B cell (primary cell): ENCODE measurements at regions not wholly inside any gene's neighbourhood (a gene's known extent, or its start where the extent isn't known, plus 50 kb on each side); places are given as distances from the start of the nearest gene placed in this dataset.
"Not testable (repeated sequence)": the region's sequence is repeated elsewhere in the genome, so short reads cannot be mapped to it uniquely, and the experiment has no call there.

Experiments
- ATAC-seq: fragments of 200-7000 bp; cut with Tn5 transposase; one replicate; pipeline ENCODE4 v1.10.0; 2021; ENCODE audit warnings: low read depth, mild to moderate bottlenecking, moderate number of reproducible peaks, moderate library complexity
- CTCF ChIA-PET: fragments of 350-600 bp; sonication (Branson Sonifier 250); formaldehyde crosslinking; loops from one replicate; lab custom pipeline; 2021; ENCODE audit warnings: antibody characterized with exemption, inconsistent platforms; lab: Charles Lee
- POLR2A ChIA-PET: fragments of 350-600 bp; sonication (Branson Sonifier 250); formaldehyde crosslinking; loops from one replicate; lab custom pipeline; 2021; ENCODE audit warnings: antibody characterized with exemption; lab: Charles Lee
- DNase-seq: peaks from one replicate; pipeline ENCODE4 v3.0.0; 2013
- H2AFZ ChIP-seq: 2 replicates; pipeline ENCODE4 v1.6.1; 2012; ENCODE audit warnings: mild to moderate bottlenecking, low read depth, low read length; ENCODE audit not compliant: insufficient read depth, poor library complexity, severe bottlenecking
- H3K27ac ChIP-seq, 2 donors: 1 replicate in 1 of 2; 2 replicates in 1 of 2; pipeline ENCODE4 v1.5.1; 2012 to 2013; ENCODE audit warnings: low read length in 2 of 2, mild to moderate bottlenecking in 2 of 2, moderate library complexity in 1 of 2
- H3K27me3 ChIP-seq, 4 experiments: fragments of 200-600 bp in 1 of 4; sonication (generic) in 1 of 4; replicated peaks in 1 of 4; 1 replicate in 2 of 4; 2 replicates in 2 of 4; pipeline versions ENCODE4 v1.6.1 to v1.7.0; 2013 to 2016; ENCODE audit warnings: low read length in 3 of 4, mild to moderate bottlenecking in 2 of 4, mixed read lengths in 1 of 4, moderate library complexity in 1 of 4; ENCODE audit not compliant: insufficient read depth in 4 of 4, control insufficient read depth in 3 of 4; ENCODE audit errors: control extremely low read depth in 1 of 4
- H3K36me3 ChIP-seq, 2 experiments: replicated peaks in 1 of 2; 1 replicate in 1 of 2; 2 replicates in 1 of 2; pipeline versions ENCODE4 v1.6.1 to v1.7.1; 2013; ENCODE audit warnings: low read length in 1 of 2; ENCODE audit not compliant: insufficient read depth in 2 of 2, control insufficient read depth in 1 of 2; ENCODE audit errors: control extremely low read depth in 1 of 2, extremely low read depth in 1 of 2
- H3K4me1 ChIP-seq, 2 donors: fragments of 200-600 bp in 1 of 2; sonication (generic) in 1 of 2; 1 replicate in 1 of 2; 2 replicates in 1 of 2; pipeline versions ENCODE4 v1.5.1 to v1.6.1; 2013 to 2017; ENCODE audit warnings: low read length in 2 of 2; ENCODE audit not compliant: control insufficient read depth in 2 of 2, insufficient read depth in 2 of 2
- H3K4me2 ChIP-seq: replicated peaks from 2 replicates; pipeline ENCODE3; 2012; ENCODE audit warnings: mild to moderate bottlenecking, low read depth, low read length; ENCODE audit not compliant: poor library complexity, severe bottlenecking
- H3K4me3 ChIP-seq, 5 experiments: fragments of 200-600 bp in 1 of 5; sonication (generic) in 1 of 5; 1 replicate in 3 of 5; 2 replicates in 2 of 5; pipeline versions ENCODE4 v1.5.1 to v1.7.0; 2011 to 2016; ENCODE audit warnings: low read length in 4 of 5, mild to moderate bottlenecking in 4 of 5, low read depth in 2 of 5, control low read depth in 1 of 5, moderate library complexity in 1 of 5; ENCODE audit not compliant: insufficient read depth in 1 of 5; ENCODE audit errors: control extremely low read depth in 1 of 5, extremely low read depth in 1 of 5
- H3K79me2 ChIP-seq: fragments of 200-600 bp; sonication (generic); one replicate; pipeline ENCODE4 v1.6.0; 2016; ENCODE audit warnings: low read length; ENCODE audit not compliant: control insufficient read depth, insufficient read depth
- H3K9ac ChIP-seq: fragments of 200-600 bp; sonication (generic); 2 replicates; pipeline ENCODE4 v1.6.1; 2017; ENCODE audit warnings: mild to moderate bottlenecking, low read length, moderate library complexity
- H3K9me3 ChIP-seq, 3 donors: one replicate each; pipeline versions ENCODE4 v1.6.1 to v1.7.1; 2013; ENCODE audit warnings: low read length in 2 of 3; ENCODE audit not compliant: control insufficient read depth in 2 of 3, insufficient read depth in 1 of 3; ENCODE audit errors: control extremely low read depth in 1 of 3
- H4K20me1 ChIP-seq: 2 replicates; pipeline ENCODE4 v1.6.0; 2012; ENCODE audit warnings: mild to moderate bottlenecking, low read length; ENCODE audit not compliant: insufficient read depth, control insufficient read depth, poor library complexity, severe bottlenecking
- H3K27ac Mint-ChIP-seq: one replicate; pipeline ENCODE4 v1.8.0; 2021; ENCODE audit warnings: mixed read lengths
- H3K27me3 Mint-ChIP-seq: one replicate; pipeline ENCODE4 v1.8.0; 2021; ENCODE audit warnings: mixed read lengths
- H3K4me1 Mint-ChIP-seq: one replicate; pipeline ENCODE4 v1.8.0; 2021; ENCODE audit warnings: mixed read lengths
- H3K4me3 Mint-ChIP-seq: one replicate; pipeline ENCODE4 v1.8.0; 2021; ENCODE audit warnings: mixed read lengths
- H3K9me3 Mint-ChIP-seq: one replicate; pipeline ENCODE4 v1.8.0; 2022; ENCODE audit warnings: mixed read lengths; ENCODE audit not compliant: insufficient read depth
- WGBS: methylation state at CpG from one replicate; pipeline ENCODE4 v1.1.5; 2013; ENCODE audit warnings: missing lambda C conversion rate; ENCODE audit not compliant: insufficient coverage; 5-methylcytosine and 5-hydroxymethylcytosine counted together
- intact Hi-C: fragments of 100-400 bp; cut with micrococcal nuclease; formaldehyde crosslinking; loops from one replicate; pipeline ENCODE4 v1.10.0; 2022

DNA sequence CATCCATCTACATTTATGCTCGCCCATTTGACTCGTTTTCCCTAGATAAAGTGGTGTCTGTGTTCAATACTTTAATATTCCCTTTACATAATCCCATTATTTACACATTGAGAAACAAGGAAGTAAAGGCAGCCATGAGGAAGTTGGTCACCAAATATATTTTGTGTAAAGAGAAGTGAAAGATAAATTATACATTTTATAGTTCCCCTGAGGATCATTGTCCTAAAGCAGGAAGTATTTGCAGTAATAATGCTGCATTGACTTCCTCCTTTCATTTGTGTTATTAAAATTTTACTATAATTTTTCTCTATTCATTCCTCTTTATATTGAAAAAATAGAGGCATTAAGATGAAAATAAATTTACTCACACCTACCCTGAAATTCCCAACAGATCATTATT lies 198.5 kb upstream of the POTEB3 start:
- H3K79me2 ChIP-seq, H3K9me3 Mint-ChIP-seq, H3K9me3 ChIP-seq, H3K27ac Mint-ChIP-seq, H3K4me3 Mint-ChIP-seq, ATAC-seq, CTCF ChIA-PET, H3K4me2 ChIP-seq, H3K27me3 ChIP-seq, H3K27ac ChIP-seq, H4K20me1 ChIP-seq, H3K9ac ChIP-seq, DNase-seq, intact Hi-C loops, H2AFZ ChIP-seq, H3K4me1 ChIP-seq, H3K36me3 ChIP-seq, POLR2A ChIA-PET, H3K4me1 Mint-ChIP-seq, H3K4me3 ChIP-seq, H3K27me3 Mint-ChIP-seq: not testable (repeated sequence)
- WGBS: no CpG with 5 or more reads among the region's 2 CpGs

DNA sequence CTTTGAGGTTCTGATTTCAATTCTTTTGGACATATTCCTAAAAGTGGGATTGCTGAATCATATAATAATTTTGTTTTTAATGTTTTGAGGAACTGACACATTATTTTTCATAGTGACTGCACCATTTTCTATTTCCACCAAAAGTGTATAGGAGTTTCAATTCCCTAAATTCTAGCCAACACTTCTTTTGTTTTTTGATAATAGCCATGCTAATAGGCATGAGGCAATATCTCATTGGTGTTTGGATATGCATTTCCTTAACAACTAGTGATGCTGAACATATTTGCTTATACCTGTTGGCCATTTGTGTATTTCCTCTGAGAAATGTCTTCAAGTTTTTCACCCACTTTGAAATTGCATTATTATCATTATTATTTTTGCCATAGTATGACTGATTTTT lies 186.4 kb upstream of the POTEB3 start:
- H3K4me1 Mint-ChIP-seq, H3K79me2 ChIP-seq, H3K9ac ChIP-seq, ATAC-seq, H2AFZ ChIP-seq, POLR2A ChIA-PET, H4K20me1 ChIP-seq, H3K4me1 ChIP-seq, H3K4me2 ChIP-seq, H3K27me3 Mint-ChIP-seq, H3K4me3 Mint-ChIP-seq, H3K27ac Mint-ChIP-seq, H3K9me3 Mint-ChIP-seq, DNase-seq, H3K27ac ChIP-seq, H3K27me3 ChIP-seq, H3K36me3 ChIP-seq, intact Hi-C loops, H3K4me3 ChIP-seq, CTCF ChIA-PET, H3K9me3 ChIP-seq: not testable (repeated sequence)

GRCh38 chr15:21609223-21609622 lies 168.9 kb upstream of the POTEB3 start:
- H3K9me3 Mint-ChIP-seq, POLR2A ChIA-PET, H3K36me3 ChIP-seq, H3K4me2 ChIP-seq, DNase-seq, H3K9me3 ChIP-seq, H3K79me2 ChIP-seq, ATAC-seq, H3K4me3 ChIP-seq, H3K4me1 ChIP-seq, H3K27me3 ChIP-seq, H3K4me3 Mint-ChIP-seq, H3K27me3 Mint-ChIP-seq, H3K9ac ChIP-seq, H2AFZ ChIP-seq, CTCF ChIA-PET, H3K27ac ChIP-seq, H3K4me1 Mint-ChIP-seq, H3K27ac Mint-ChIP-seq, H4K20me1 ChIP-seq, intact Hi-C loops: not testable (repeated sequence)
- no CpG with 5 or more reads among the region's 1 CpG for WGBS

- H2AFZ ChIP-seq, H3K4me3 ChIP-seq, ATAC-seq, H3K4me3 Mint-ChIP-seq, H3K27ac ChIP-seq, DNase-seq, H3K9ac ChIP-seq, H3K9me3 ChIP-seq, H3K4me1 ChIP-seq, H3K4me1 Mint-ChIP-seq, H4K20me1 ChIP-seq, POLR2A ChIA-PET, H3K4me2 ChIP-seq, H3K36me3 ChIP-seq, H3K27ac Mint-ChIP-seq, CTCF ChIA-PET, H3K79me2 ChIP-seq, H3K27me3 Mint-ChIP-seq, H3K9me3 Mint-ChIP-seq, H3K27me3 ChIP-seq, intact Hi-C loops: not testable (repeated sequence)
Measured at GRCh38 chr15:21565426-21565825, 125.1 kb upstream of the POTEB3 start.
